ENCODE measurements at regions not wholly inside any gene's neighbourhood (a gene's known extent, or its start where the extent isn't known, plus 50 kb on each side); places are given as distances from the start of the nearest gene placed in this dataset.

DNA sequence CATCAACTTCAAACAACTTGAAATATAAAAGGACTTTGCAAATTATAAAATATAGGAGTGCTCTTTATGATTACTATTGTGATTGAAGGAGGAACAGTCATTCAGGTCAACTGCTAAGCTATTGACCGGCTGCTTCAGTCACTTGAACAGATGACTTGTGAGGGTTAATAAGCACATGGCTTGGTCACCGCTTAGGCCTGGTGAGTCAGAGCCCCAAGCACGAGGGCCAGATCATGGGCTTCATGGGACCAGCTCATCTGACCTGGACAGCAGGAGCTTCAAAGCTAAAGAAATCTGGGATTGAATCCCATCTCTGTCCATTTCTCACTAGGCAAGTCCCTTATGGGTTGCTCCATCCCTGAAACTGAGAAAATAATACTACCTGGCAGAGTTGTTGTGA, 60.4 kb upstream of the ADO start:
- no peaks in the 10 kb centered on the region for H3K36me3 ChIP-seq
- TF ChIP-seq, protein P1, sequence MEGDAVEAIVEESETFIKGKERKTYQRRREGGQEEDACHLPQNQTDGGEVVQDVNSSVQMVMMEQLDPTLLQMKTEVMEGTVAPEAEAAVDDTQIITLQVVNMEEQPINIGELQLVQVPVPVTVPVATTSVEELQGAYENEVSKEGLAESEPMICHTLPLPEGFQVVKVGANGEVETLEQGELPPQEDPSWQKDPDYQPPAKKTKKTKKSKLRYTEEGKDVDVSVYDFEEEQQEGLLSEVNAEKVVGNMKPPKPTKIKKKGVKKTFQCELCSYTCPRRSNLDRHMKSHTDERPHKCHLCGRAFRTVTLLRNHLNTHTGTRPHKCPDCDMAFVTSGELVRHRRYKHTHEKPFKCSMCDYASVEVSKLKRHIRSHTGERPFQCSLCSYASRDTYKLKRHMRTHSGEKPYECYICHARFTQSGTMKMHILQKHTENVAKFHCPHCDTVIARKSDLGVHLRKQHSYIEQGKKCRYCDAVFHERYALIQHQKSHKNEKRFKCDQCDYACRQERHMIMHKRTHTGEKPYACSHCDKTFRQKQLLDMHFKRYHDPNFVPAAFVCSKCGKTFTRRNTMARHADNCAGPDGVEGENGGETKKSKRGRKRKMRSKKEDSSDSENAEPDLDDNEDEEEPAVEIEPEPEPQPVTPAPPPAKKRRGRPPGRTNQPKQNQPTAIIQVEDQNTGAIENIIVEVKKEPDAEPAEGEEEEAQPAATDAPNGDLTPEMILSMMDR (IDR thresholded peaks at IDR 0.05) = no peak
- H3K27ac ChIP-seq = no peak overlapping the region
- no peak for DNase-seq (ENCODE audit: low spot score)
- H3K4me3 ChIP-seq = no peak overlapping the region
- ATAC-seq (ENCODE audit: insufficient number of reproducible peaks, low FRiP score, low read depth) = no peak
- no peaks in the 10 kb centered on the region for H3K9me3 ChIP-seq
- H3K27me3 ChIP-seq (replicated peaks; ENCODE audit: insufficient read depth) = no peaks in the 10 kb centered on the region
- no peaks in the 10 kb centered on the region for H3K4me1 ChIP-seq (ENCODE audit: control insufficient read depth in 1 of 2, low read depth in 2 of 2)

DNA sequence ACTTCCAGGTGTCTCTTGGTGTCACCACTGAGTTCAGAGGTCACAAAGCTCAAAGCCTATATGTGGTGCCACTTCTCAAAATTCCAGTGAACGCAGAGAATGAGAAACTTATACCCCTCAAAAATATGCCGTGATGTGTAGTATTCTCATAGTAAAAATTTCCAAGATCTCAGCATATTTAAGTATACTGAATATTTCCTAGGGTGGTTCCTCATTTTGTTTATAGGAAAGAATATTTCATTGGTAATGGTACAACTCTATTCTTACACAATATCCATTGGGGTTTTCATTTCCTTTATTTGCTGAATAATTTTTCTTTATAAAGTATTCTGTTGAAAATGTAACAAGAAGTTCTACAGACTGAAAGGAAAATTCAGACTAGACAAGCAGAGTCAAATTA, 58.9 kb upstream of the ADO start:
- DNase-seq (ENCODE audit: low spot score) (no peak), ATAC-seq (ENCODE audit: insufficient number of reproducible peaks, low FRiP score, low read depth) (no peak)
- H3K4me3 ChIP-seq = no peak overlapping the region
- TF ChIP-seq, protein P1 (IDR thresholded peaks at IDR 0.05) = no peak
- no peaks in the 10 kb centered on the region for H3K27me3 ChIP-seq (replicated peaks; ENCODE audit: insufficient read depth)
- H3K4me1 ChIP-seq (ENCODE audit: control insufficient read depth in 1 of 2, low read depth in 2 of 2) = no peaks in the 10 kb centered on the region
- H3K36me3 ChIP-seq = no peaks in the 10 kb centered on the region
- no peaks in the 10 kb centered on the region for H3K9me3 ChIP-seq
- H3K27ac ChIP-seq = no peak overlapping the region

DNA sequence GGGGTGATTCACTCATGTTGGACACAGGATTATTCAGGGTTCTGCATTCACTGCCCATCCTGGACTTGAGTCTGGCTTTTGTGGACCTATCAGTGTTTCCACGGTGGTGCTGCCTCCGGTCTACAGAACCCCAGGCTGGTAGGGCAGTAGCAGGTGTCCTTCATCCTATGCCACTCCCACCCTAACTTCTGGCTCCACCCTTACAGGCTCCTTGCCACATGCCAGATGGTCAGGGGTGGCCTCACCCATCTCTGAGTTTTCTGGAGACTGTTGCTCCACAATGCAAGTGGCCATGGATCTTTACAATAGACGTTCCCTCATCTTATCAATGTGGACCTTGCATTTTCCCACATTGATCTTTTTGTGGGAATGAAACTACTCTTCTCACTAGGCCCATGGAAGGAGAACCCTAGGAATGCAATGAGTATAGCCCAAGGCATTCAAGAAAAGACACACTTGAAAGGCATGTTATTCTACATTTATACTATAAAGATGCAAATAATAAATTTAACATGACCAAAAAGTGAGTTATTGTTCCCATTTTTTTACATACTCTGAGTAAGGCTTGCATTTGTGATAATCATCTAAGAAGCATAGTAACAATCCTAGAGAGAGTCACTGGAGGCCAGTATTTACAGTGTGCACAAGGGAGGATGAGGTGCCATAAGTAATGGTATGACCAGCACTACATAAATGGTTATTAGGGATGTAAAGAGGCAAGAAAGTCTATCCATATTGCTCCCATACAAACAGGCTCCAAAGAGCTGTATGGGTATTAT, 57.4 kb upstream of the ADO start:
- no peaks in the 10 kb centered on the region for H3K36me3 ChIP-seq
- H3K4me1 ChIP-seq (ENCODE audit: control insufficient read depth in 1 of 2, low read depth in 2 of 2) = no peaks in the 10 kb centered on the region
- H3K27ac ChIP-seq = no peak overlapping the region
- no peak overlapping the region for H3K4me3 ChIP-seq
- no peaks in the 10 kb centered on the region for H3K9me3 ChIP-seq
- DNase-seq (ENCODE audit: low spot score) = no peak
- TF ChIP-seq, protein P1 (IDR thresholded peaks at IDR 0.05) = no peak
- H3K27me3 ChIP-seq (replicated peaks; ENCODE audit: insufficient read depth) = no peaks in the 10 kb centered on the region
- ATAC-seq (ENCODE audit: insufficient number of reproducible peaks, low FRiP score, low read depth) = no peak

DNA sequence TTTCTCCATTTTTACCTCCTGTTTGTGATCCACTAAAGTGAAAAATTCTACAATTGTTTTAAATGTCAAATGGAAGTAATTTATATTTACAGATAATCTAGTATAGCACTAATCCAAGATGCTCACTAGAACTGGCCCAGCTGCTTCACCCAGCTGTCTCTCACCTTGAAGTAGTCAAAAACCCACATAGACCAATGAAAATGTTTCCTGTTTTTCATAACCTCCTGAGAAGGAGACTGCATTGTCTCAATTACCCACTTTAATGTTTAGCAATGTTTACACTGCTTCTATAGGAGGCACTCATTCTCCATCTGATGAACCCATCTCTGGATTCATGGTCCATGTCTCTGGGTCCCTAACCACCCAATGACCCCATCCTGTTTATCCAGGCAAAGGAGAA, 56.1 kb upstream of the ADO start:
- ATAC-seq (ENCODE audit: insufficient number of reproducible peaks, low FRiP score, low read depth) (no peak), DNase-seq (ENCODE audit: low spot score) (no peak)
- Histone ChIP-seq H3K9me3 (no peaks in the 10 kb centered on the region), H3K4me1 (ENCODE audit: control insufficient read depth in 1 of 2, low read depth in 2 of 2) (no peaks in the 10 kb centered on the region), H3K27ac (no peak overlapping the region), H3K4me3 (no peak overlapping the region), H3K27me3 (replicated peaks; ENCODE audit: insufficient read depth) (no peaks in the 10 kb centered on the region), H3K36me3 (no peaks in the 10 kb centered on the region)
- TF ChIP-seq, protein P1 (IDR thresholded peaks at IDR 0.05) = no peak

DNA sequence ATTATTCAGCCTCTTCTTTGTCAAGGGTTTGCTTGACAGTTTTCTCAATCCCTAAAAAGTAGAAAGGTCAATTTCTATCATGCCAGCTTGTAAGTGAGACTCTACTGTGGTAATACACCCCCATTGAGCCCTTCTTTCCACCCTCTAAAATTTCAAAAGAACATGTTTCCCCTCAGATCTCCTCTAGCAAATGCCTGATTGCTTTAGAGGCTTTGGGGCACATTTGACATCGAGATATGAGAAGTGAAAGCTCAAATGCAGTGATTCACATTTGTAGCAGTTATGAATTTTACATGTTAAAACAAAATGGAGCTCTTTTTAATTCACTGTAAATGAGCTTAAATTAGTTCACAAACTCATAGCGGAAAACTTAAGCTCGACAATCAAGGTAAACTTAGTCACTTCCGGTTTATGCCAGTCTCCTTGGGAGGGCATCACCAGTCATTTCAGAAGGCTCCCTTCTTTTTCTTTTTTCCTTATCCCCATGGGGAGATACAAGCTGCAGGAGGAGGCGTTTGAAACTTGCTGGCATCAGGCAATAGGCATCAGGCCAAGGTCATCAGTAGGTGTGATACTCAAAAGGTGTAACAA, 55.3 kb upstream of the ADO start:
- H3K4me1 ChIP-seq (ENCODE audit: control insufficient read depth in 1 of 2, low read depth in 2 of 2) = no peaks in the 10 kb centered on the region
- H3K9me3 ChIP-seq = no peaks in the 10 kb centered on the region
- H3K36me3 ChIP-seq = no peaks in the 10 kb centered on the region
- TF ChIP-seq, protein P1 (IDR thresholded peaks at IDR 0.05) = no peak
- no peak overlapping the region for H3K27ac ChIP-seq
- ATAC-seq (ENCODE audit: insufficient number of reproducible peaks, low FRiP score, low read depth) (no peak), DNase-seq (ENCODE audit: low spot score) (no peak)
- H3K4me3 ChIP-seq = no peak overlapping the region
- no peaks in the 10 kb centered on the region for H3K27me3 ChIP-seq (replicated peaks; ENCODE audit: insufficient read depth)

All from thoracic aorta (tissue), 2 donors.